GM12878 (cell line): ENCODE measurements at regions not wholly inside any gene's neighbourhood (a gene's known extent, or its start where the extent isn't known, plus 50 kb on each side); places are given as distances from the start of the nearest gene placed in this dataset.
A peak's percentile ranks its signal among the peaks of the same experiment; 100 is the strongest.

Experiments
- BMI1 ChIP-seq: fragments of 450-650 bp; IDR thresholded peaks from 2 replicates; pipeline ENCODE4 v1.6.1; 2016; ENCODE audit warnings: mild to moderate bottlenecking, moderate library complexity, borderline replicate concordance
- CBX5 ChIP-seq: sonication (generic); IDR thresholded peaks from 2 replicates; pipeline ENCODE4 v1.6.1; 2016; ENCODE audit warnings: low read depth, moderate library complexity, mild to moderate bottlenecking, inconsistent platforms
- CREM ChIP-seq: IDR thresholded peaks from 2 replicates; pipeline ENCODE4 v1.6.1; 2014; ENCODE audit warnings: antibody characterized with exemption, low read depth
- DPF2 ChIP-seq: fragments of 450-650 bp; IDR thresholded peaks from 2 replicates; pipeline ENCODE4 v1.6.1; 2017; ENCODE audit warnings: mild to moderate bottlenecking
- EED ChIP-seq: sonication (generic); IDR thresholded peaks from 2 replicates; pipeline ENCODE4 v1.6.1; 2016; ENCODE audit warnings: antibody characterized with exemption, low read depth
- EGR1 ChIP-seq, 2 experiments: IDR thresholded peaks; 1 replicate in 1 of 2; 2 replicates in 1 of 2; pipeline ENCODE4 v1.6.1; 2011 to 2012; ENCODE audit warnings: low read depth in 2 of 2, low read length in 2 of 2, borderline replicate concordance in 1 of 2, mild to moderate bottlenecking in 1 of 2, moderate library complexity in 1 of 2
- ESRRA ChIP-seq: IDR thresholded peaks from 2 replicates; pipeline ENCODE4 v1.6.1; 2012; ENCODE audit warnings: mild to moderate bottlenecking, low read length, improper control_type of control experiment
- FOS ChIP-seq: IDR thresholded peaks from 3 replicates; pipeline ENCODE4 v1.6.1; 2011; ENCODE audit warnings: borderline replicate concordance; ENCODE audit not compliant: insufficient read length; ENCODE audit errors: extremely low read depth
- GATAD2B ChIP-seq: fragments of 450-650 bp; conservative IDR thresholded peaks from 2 replicates; pipeline ENCODE4 v1.6.1; 2017; ENCODE audit warnings: low read depth, mild to moderate bottlenecking, moderate library complexity
- IKZF1 ChIP-seq: fragments of 450-650 bp; conservative IDR thresholded peaks from 2 replicates; pipeline ENCODE4 v1.6.1; 2017; ENCODE audit warnings: antibody characterized with exemption, mild to moderate bottlenecking
- JUND ChIP-seq: IDR thresholded peaks from 2 replicates; pipeline ENCODE4 v1.6.1; 2012; ENCODE audit warnings: low read depth, mild to moderate bottlenecking, low read length, improper control_type of control experiment, moderate library complexity
- KLF5 ChIP-seq: fragments of 450-650 bp; IDR thresholded peaks from 2 replicates; pipeline ENCODE4 v1.6.1; 2014; ENCODE audit warnings: mild to moderate bottlenecking; ENCODE audit not compliant: partially characterized antibody
- MYC ChIP-seq: IDR thresholded peaks from 2 replicates; pipeline ENCODE4 v1.6.1; 2011; ENCODE audit warnings: mild to moderate bottlenecking, low read length, moderate library complexity, inconsistent platforms; ENCODE audit not compliant: insufficient read depth, insufficient replicate concordance, insufficient read length, severe bottlenecking
- NFIC ChIP-seq: IDR thresholded peaks from 2 replicates; pipeline ENCODE4 v1.6.1; 2012; ENCODE audit warnings: low read depth, mild to moderate bottlenecking, inconsistent platforms, low read length, moderate library complexity
- PML ChIP-seq: IDR thresholded peaks from 2 replicates; pipeline ENCODE4 v1.6.1; 2012; ENCODE audit warnings: low read length, inconsistent platforms
- POLR2AphosphoS2 ChIP-seq: IDR thresholded peaks from 2 replicates; pipeline ENCODE4 v1.6.1; 2011; ENCODE audit warnings: low read depth, mild to moderate bottlenecking, low read length, improper control_type of control experiment, moderate library complexity
- POLR2AphosphoS5 ChIP-seq: IDR thresholded peaks from 2 replicates; pipeline ENCODE4 v1.6.1; 2011; ENCODE audit warnings: mild to moderate bottlenecking, low read length, inconsistent platforms
- SMAD1 ChIP-seq: fragments of 450-650 bp; IDR thresholded peaks from 2 replicates; pipeline ENCODE4 v1.6.1; 2018; ENCODE audit warnings: mild to moderate bottlenecking, low read depth; ENCODE audit not compliant: partially characterized antibody
- SUPT20H ChIP-seq: IDR thresholded peaks from 2 replicates; pipeline ENCODE4 v1.6.1; 2011; ENCODE audit warnings: low read depth, mild to moderate bottlenecking, low read length, moderate library complexity, borderline replicate concordance; ENCODE audit not compliant: control insufficient read depth
- TBL1XR1 ChIP-seq: IDR thresholded peaks from 2 replicates; pipeline ENCODE4 v1.6.1; 2012; ENCODE audit warnings: low read depth, low read length, improper control_type of control experiment
- YY1 ChIP-seq: IDR thresholded peaks from 2 replicates; pipeline ENCODE4 v1.6.1; 2011; ENCODE audit warnings: low read depth, mild to moderate bottlenecking, low read length
- ZBTB11 ChIP-seq: fragments of 450-650 bp; formaldehyde crosslinking; IDR thresholded peaks from 2 replicates; pipeline ENCODE4 v1.5.0; 2022; ENCODE audit warnings: mild to moderate bottlenecking, missing genetic modification characterization
- ZNF592 ChIP-seq: fragments of 450-650 bp; IDR thresholded peaks from 2 replicates; pipeline ENCODE4 v1.6.1; 2017; ENCODE audit warnings: mild to moderate bottlenecking, moderate library complexity
- TF ChIP-seq, protein P1 (sequence below): IDR thresholded peaks from 2 replicates; pipeline ENCODE4 v1.6.1; 2011; ENCODE audit warnings: low read depth, mild to moderate bottlenecking, low read length, moderate library complexity, borderline replicate concordance; ENCODE audit errors: extremely low read depth

DNA sequence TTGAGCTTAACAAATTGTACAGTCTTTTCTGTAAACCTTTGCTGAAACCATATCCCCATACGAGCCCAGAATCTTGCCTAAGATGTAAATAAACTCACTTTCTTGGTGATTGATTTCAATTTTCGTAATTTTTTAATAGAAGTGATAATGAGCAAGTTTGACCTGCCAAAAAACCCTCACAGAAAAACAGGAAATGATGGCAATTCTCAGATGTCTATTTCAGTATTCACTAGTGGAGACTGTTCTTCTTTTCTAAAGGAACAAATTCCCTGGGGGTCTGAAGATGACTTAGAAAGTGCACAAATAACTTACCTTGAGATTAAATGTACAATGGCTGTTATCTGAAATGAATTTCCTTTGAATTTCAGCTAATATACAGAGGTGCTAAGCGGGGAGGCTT is 116.5 kb upstream of the CMC1 start (continued):
- TF ChIP-seq ZBTB11 (CRISPR knock-in tag) (no peak), KLF5 (no peak), MYC (no peak), SMAD1 (no peak), GATAD2B (no peak), CREM (no peak), ZNF592 (0 out of 2 replicates have a peak, but pooled peaks have one; percentile 38), IKZF1 (peak; percentile 61; the same call in 1 of the 2 replicates), EED (no peak), YY1 (no peak), POLR2AphosphoS2 (no peak), ESRRA (no peak), SUPT20H (no peak), BMI1 (0 out of 2 replicates have a peak, but pooled peaks have one; percentile 41), TBL1XR1 (no peak), POLR2AphosphoS5 (no peak), CBX5 (no peak), DPF2 (peak; percentile 61), JUND (no peak), NFIC (peak; percentile 71; the same call in 1 of the 2 replicates), EGR1 (IDR thresholded peaks at IDR 0.05; ENCODE audit: borderline replicate concordance in 1 of 2, low read depth in 2 of 2, low read length in 2 of 2) (no peak), PML (no peak), FOS (no peak)
- TF ChIP-seq, protein P1, sequence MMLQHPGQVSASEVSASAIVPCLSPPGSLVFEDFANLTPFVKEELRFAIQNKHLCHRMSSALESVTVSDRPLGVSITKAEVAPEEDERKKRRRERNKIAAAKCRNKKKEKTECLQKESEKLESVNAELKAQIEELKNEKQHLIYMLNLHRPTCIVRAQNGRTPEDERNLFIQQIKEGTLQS, result no peak
